CD4-positive, CD25-positive, alpha-beta regulatory T cell (primary cell): ENCODE measurements at regions not wholly inside any gene's neighbourhood (a gene's known extent, or its start where the extent isn't known, plus 50 kb on each side); places are given as distances from the start of the nearest gene placed in this dataset.
"Not testable (repeated sequence)": the region's sequence is repeated elsewhere in the genome, so short reads cannot be mapped to it uniquely, and the experiment has no call there.

Experiments used
- ATAC-seq, 2 donors: fragments of 150-1000 bp; cut with Tn5 transposase; one replicate each; pipeline ENCODE4 v1.10.0; 2021; ENCODE audit warnings: low read depth in 2 of 2, moderate number of reproducible peaks in 2 of 2, moderate library complexity in 1 of 2
- DNase-seq, 3 donors: peaks; one replicate each; pipeline versions ENCODE4 v3.0.0 to v3.0.0-alpha.2; 2012 to 2022; ENCODE audit warnings: mixed read lengths in 1 of 3
- H3K27ac ChIP-seq: one replicate; pipeline ENCODE4 v1.7.0; 2013; ENCODE audit warnings: mild to moderate bottlenecking, low read length; ENCODE audit not compliant: insufficient read depth, poor library complexity, severe bottlenecking
- H3K27me3 ChIP-seq: one replicate; pipeline ENCODE4 v1.7.0; 2013; ENCODE audit warnings: low read length; ENCODE audit not compliant: control insufficient read depth, insufficient read depth
- H3K36me3 ChIP-seq: one replicate; pipeline ENCODE4 v1.7.0; 2013; ENCODE audit warnings: mild to moderate bottlenecking, low read length, moderate library complexity; ENCODE audit not compliant: control insufficient read depth, insufficient read depth
- H3K4me1 ChIP-seq: 2 replicates; pipeline ENCODE4 v1.7.0; 2013; ENCODE audit warnings: mild to moderate bottlenecking, low read length; ENCODE audit not compliant: insufficient read depth, control insufficient read depth, poor library complexity, severe bottlenecking
- H3K4me3 ChIP-seq: one replicate; pipeline ENCODE4 v1.7.0; 2013; ENCODE audit warnings: low read depth, mild to moderate bottlenecking, low read length, moderate library complexity
- H3K9me3 ChIP-seq, 2 experiments: 1 replicate in 1 of 2; 2 replicates in 1 of 2; pipeline ENCODE4 v1.7.0; 2013; ENCODE audit warnings: low read length in 2 of 2, mild to moderate bottlenecking in 1 of 2, moderate library complexity in 1 of 2; ENCODE audit not compliant: control insufficient read depth in 2 of 2
- H3K27ac Mint-ChIP-seq, 3 donors: one replicate each; pipeline ENCODE4 v1.8.0; 2020 to 2022; ENCODE audit warnings: mild to moderate bottlenecking in 3 of 3, mixed read lengths in 3 of 3, moderate library complexity in 2 of 3
- H3K27me3 Mint-ChIP-seq: one replicate; pipeline ENCODE4 v1.8.0; 2022; ENCODE audit warnings: mild to moderate bottlenecking, mixed read lengths
- H3K36me3 Mint-ChIP-seq: one replicate; pipeline ENCODE4 v1.8.0; 2020; ENCODE audit warnings: mixed read lengths
- H3K4me1 Mint-ChIP-seq, 4 donors: one replicate each; pipeline ENCODE4 v1.8.0; 2020 to 2022; ENCODE audit warnings: mixed read lengths in 4 of 4, mild to moderate bottlenecking in 1 of 4
- H3K4me3 Mint-ChIP-seq, 4 donors: one replicate each; pipeline ENCODE4 v1.8.0; 2020 to 2022; ENCODE audit warnings: mild to moderate bottlenecking in 4 of 4, mixed read lengths in 4 of 4, moderate library complexity in 3 of 4
- H3K9me3 Mint-ChIP-seq, 7 donors: one replicate each; pipeline ENCODE4 v1.8.0; 2020 to 2022; ENCODE audit warnings: mixed read lengths in 7 of 7, mild to moderate bottlenecking in 3 of 7, moderate library complexity in 2 of 7

- H3K27ac Mint-ChIP-seq = no peak overlapping the region
- H3K27ac ChIP-seq = no peak overlapping the region
- H3K36me3 Mint-ChIP-seq = no peaks in the 10 kb centered on the region
- H3K4me3 ChIP-seq = no peak overlapping the region
- DNase-seq (no peak), ATAC-seq (no peak)
- H3K36me3 ChIP-seq = no peaks in the 10 kb centered on the region
- H3K27me3 ChIP-seq = no peaks in the 10 kb centered on the region
- H3K4me1 Mint-ChIP-seq = no peaks in the 10 kb centered on the region
- peaks cover 5% of the 10 kb centered on the region for H3K27me3 Mint-ChIP-seq
- no peak overlapping the region for H3K4me3 Mint-ChIP-seq
- H3K9me3 Mint-ChIP-seq = peaks cover 0 to 7% (median 5%) of the 10 kb centered on the region in 7 donors
- peaks cover 0 to 7% of the 10 kb centered on the region in 2 experiments for H3K9me3 ChIP-seq
- no peaks in the 10 kb centered on the region for H3K4me1 ChIP-seq
Measured at GRCh38 chr13:112174476-112175110, 107.6 kb downstream of the SOX1 start.

GRCh38 chr13:112175162-112176075, 108.5 kb downstream of the SOX1 start:
- H3K27me3 Mint-ChIP-seq = peaks cover 5% of the 10 kb centered on the region
- DNase-seq = no peak
- H3K4me1 Mint-ChIP-seq = no peaks in the 10 kb centered on the region
- no peak overlapping the region for H3K4me3 ChIP-seq
- H3K4me3 Mint-ChIP-seq = no peak overlapping the region
- peaks cover 0 to 7% of the 10 kb centered on the region in 2 experiments for H3K9me3 ChIP-seq
- no peaks in the 10 kb centered on the region for H3K4me1 ChIP-seq
- H3K36me3 ChIP-seq = no peaks in the 10 kb centered on the region
- H3K27me3 ChIP-seq = no peaks in the 10 kb centered on the region
- peaks cover 0 to 7% (median 6%) of the 10 kb centered on the region in 7 donors for H3K9me3 Mint-ChIP-seq
- ATAC-seq = no peak
- H3K27ac Mint-ChIP-seq = no peak overlapping the region
- H3K36me3 Mint-ChIP-seq = no peaks in the 10 kb centered on the region
- H3K27ac ChIP-seq = no peak overlapping the region

- H3K4me3 Mint-ChIP-seq, H3K36me3 Mint-ChIP-seq, H3K9me3 ChIP-seq, H3K27ac ChIP-seq, H3K4me3 ChIP-seq, H3K4me1 Mint-ChIP-seq, ATAC-seq, H3K27me3 Mint-ChIP-seq, H3K36me3 ChIP-seq, H3K4me1 ChIP-seq, DNase-seq, H3K27me3 ChIP-seq, H3K27ac Mint-ChIP-seq, H3K9me3 Mint-ChIP-seq: not testable (repeated sequence)
Measured at GRCh38 chr13:112176141-112177119, 109.5 kb downstream of the SOX1 start.

GRCh38 chr13:112177450-112178288, 110.7 kb downstream of the SOX1 start:
- H3K36me3 ChIP-seq = no peaks in the 10 kb centered on the region
- no peaks in the 10 kb centered on the region for H3K4me1 ChIP-seq
- DNase-seq (no peak), ATAC-seq (no peak)
- H3K36me3 Mint-ChIP-seq = no peaks in the 10 kb centered on the region
- H3K9me3 ChIP-seq = peaks cover 0 to 7% of the 10 kb centered on the region in 2 experiments
- H3K4me1 Mint-ChIP-seq = no peaks in the 10 kb centered on the region
- H3K4me3 ChIP-seq = no peak overlapping the region
- no peaks in the 10 kb centered on the region for H3K27me3 ChIP-seq
- no peak overlapping the region for H3K27ac ChIP-seq
- H3K4me3 Mint-ChIP-seq = no peak overlapping the region
- H3K27ac Mint-ChIP-seq = no peak overlapping the region
- peaks cover 5% of the 10 kb centered on the region for H3K27me3 Mint-ChIP-seq
- H3K9me3 Mint-ChIP-seq = peaks cover 0 to 7% (median 5%) of the 10 kb centered on the region in 7 donors

- H3K9me3 ChIP-seq = peaks cover 0 to 7% of the 10 kb centered on the region in 2 experiments
- no peaks in the 10 kb centered on the region for H3K4me1 ChIP-seq
- DNase-seq (no peak), ATAC-seq (no peak)
- Mint-ChIP-seq H3K27ac (no peak overlapping the region), H3K9me3 (peaks cover 0 to 6% (median 3%) of the 10 kb centered on the region in 7 donors), H3K4me3 (no peak overlapping the region), H3K4me1 (no peaks in the 10 kb centered on the region), H3K36me3 (no peaks in the 10 kb centered on the region), H3K27me3 (peaks cover 5% of the 10 kb centered on the region)
- H3K27me3 ChIP-seq = no peaks in the 10 kb centered on the region
- no peak overlapping the region for H3K4me3 ChIP-seq
- H3K27ac ChIP-seq = no peak overlapping the region
- H3K36me3 ChIP-seq = no peaks in the 10 kb centered on the region
Measured at GRCh38 chr13:112178769-112179168, 111.8 kb downstream of the SOX1 start.

GRCh38 chr13:112179421-112179820, 112.5 kb downstream of the SOX1 start:
- H3K36me3 ChIP-seq = no peaks in the 10 kb centered on the region
- H3K4me1 ChIP-seq = no peaks in the 10 kb centered on the region
- no peak overlapping the region for H3K27ac ChIP-seq
- H3K27me3 ChIP-seq = no peaks in the 10 kb centered on the region
- peaks cover 0 to 2% of the 10 kb centered on the region in 2 experiments for H3K9me3 ChIP-seq
- H3K27me3 Mint-ChIP-seq = peaks cover 5% of the 10 kb centered on the region
- H3K4me1 Mint-ChIP-seq = no peaks in the 10 kb centered on the region
- H3K27ac Mint-ChIP-seq = no peak overlapping the region
- ATAC-seq = no peak
- peaks cover 0 to 1% (median 0%) of the 10 kb centered on the region in 7 donors for H3K9me3 Mint-ChIP-seq
- H3K36me3 Mint-ChIP-seq = no peaks in the 10 kb centered on the region
- DNase-seq = no peak
- no peak overlapping the region for H3K4me3 Mint-ChIP-seq
- H3K4me3 ChIP-seq = no peak overlapping the region

GRCh38 chr13:112179995-112180394, 113.0 kb downstream of the SOX1 start:
- H3K9me3 ChIP-seq = no peaks in the 10 kb centered on the region
- H3K36me3 ChIP-seq = no peaks in the 10 kb centered on the region
- ATAC-seq (no peak), DNase-seq (no peak)
- no peak overlapping the region for H3K27ac Mint-ChIP-seq
- no peak overlapping the region for H3K4me3 ChIP-seq
- H3K4me3 Mint-ChIP-seq = no peak overlapping the region
- peaks cover 0 to 1% (median 0%) of the 10 kb centered on the region in 7 donors for H3K9me3 Mint-ChIP-seq
- no peaks in the 10 kb centered on the region for H3K4me1 Mint-ChIP-seq
- no peak overlapping the region for H3K27ac ChIP-seq
- no peaks in the 10 kb centered on the region for H3K27me3 ChIP-seq
- H3K36me3 Mint-ChIP-seq = no peaks in the 10 kb centered on the region
- H3K27me3 Mint-ChIP-seq = no peaks in the 10 kb centered on the region
- H3K4me1 ChIP-seq = no peaks in the 10 kb centered on the region
